Adrenal gland (tissue), 9 donors: ENCODE measurements at regions not wholly inside any gene's neighbourhood (a gene's known extent, or its start where the extent isn't known, plus 50 kb on each side); places are given as distances from the start of the nearest gene placed in this dataset.

Source experiments
- DNase-seq, 7 donors: peaks; one replicate each; pipeline ENCODE4 v3.0.0-alpha.2; 2019 to 2020
- H3K27ac ChIP-seq, 5 donors: fragments of 200-600 bp; sonication (generic) in 4 of 5; 1 replicate in 3 of 5; 2 replicates in 2 of 5; pipeline versions ENCODE4 v1.5.1 to v1.8.0; 2016 to 2020; ENCODE audit warnings: mild to moderate bottlenecking in 1 of 5
- H3K27me3 ChIP-seq: fragments of 200-600 bp; 2 replicates; pipeline ENCODE4 v1.8.0; 2021
- H3K36me3 ChIP-seq, 2 donors: fragments of 200-600 bp; replicated peaks in 1 of 2; 1 replicate in 1 of 2; 2 replicates in 1 of 2; pipeline versions ENCODE4 v1.5.1 to v1.8.0; 2018 to 2022
- H3K4me1 ChIP-seq, 2 donors: fragments of 200-600 bp; replicated peaks in 1 of 2; 1 replicate in 1 of 2; 2 replicates in 1 of 2; pipeline versions ENCODE4 v1.5.1 to v1.8.0; 2018 to 2021
- H3K4me3 ChIP-seq, 4 donors: fragments of 200-600 bp; sonication (generic) in 3 of 4; one replicate each; pipeline ENCODE4 v1.5.1; 2016 to 2018
- H3K9me3 ChIP-seq, 3 donors: fragments of 200-600 bp; sonication (generic) in 1 of 3; replicated peaks in 1 of 3; 1 replicate in 2 of 3; 2 replicates in 1 of 3; pipeline versions ENCODE4 v1.5.1 to v1.8.0; 2016 to 2021
- CTCF ChIP-seq, 6 experiments: fragments of 450-650 bp in 4 of 6; fragments of 200-600 bp in 2 of 6; sonication (generic) in 1 of 6; IDR thresholded peaks; 1 replicate in 5 of 6; 2 replicates in 1 of 6; pipeline versions ENCODE4 v1.5.1 to v1.8.0; 2016 to 2021; ENCODE audit warnings: antibody characterized with exemption in 6 of 6, mild to moderate bottlenecking in 2 of 6, moderate library complexity in 1 of 6
- POLR2A ChIP-seq, 2 donors: fragments of 450-650 bp; IDR thresholded peaks; one replicate each; pipeline ENCODE4 v1.6.1; 2017; ENCODE audit warnings: antibody characterized with exemption in 2 of 2, mild to moderate bottlenecking in 2 of 2, moderate library complexity in 1 of 2
- WGBS, 4 donors: extraction: QIAGEN DNeasy Blood & Tissue Kit in 2 of 4; methylation state at CpG; one replicate each; pipeline versions ENCODE4 v1.1.5 to v1.1.7; 2013 to 2017; 5-methylcytosine and 5-hydroxymethylcytosine counted together
- intact Hi-C, 2 donors: fragments of 100-400 bp; cut with DNase I; formaldehyde crosslinking; loops; one replicate each; pipeline versions ENCODE4 v1.14.1 to v1.15.0; 2022 to 2023
- donor health status: healthy with polysubstance abuse.
- donor health status: Bipolar disorder and iron deficiency.
- donor health status: DM: yes; HTN: yes; CAD: no.
- donor health status: DM: no; HTN: no; CAD: no.
- donor health status: DM: no; HTN: no; CAD: no.

GRCh38 chr15:69958496-69959084 lies 139.1 kb downstream of the TLE3 start:
- H3K36me3 ChIP-seq: no peaks in the 10 kb centered on the region

GRCh38 chr15:69962561-69962960 lies 135.2 kb downstream of the TLE3 start:
- 60 to 87% (median 77%) methylated on average over 1 of the region's 1 CpG for WGBS, 4 donors
- Histone ChIP-seq H3K36me3 (no peaks in the 10 kb centered on the region), H3K27me3 (no peaks in the 10 kb centered on the region), H3K4me1 (no peaks in the 10 kb centered on the region), H3K9me3 (no peaks in the 10 kb centered on the region), H3K27ac (no peak overlapping the region), H3K4me3 (no peak overlapping the region)
- intact Hi-C loops: no loop called here
- no peak for DNase-seq
- TF ChIP-seq POLR2A (IDR thresholded peaks at IDR 0.05): no peak
- no peak for TF ChIP-seq CTCF (IDR thresholded peaks at IDR 0.05)

More at GRCh38 chr15:69958496-69959084, 139.1 kb downstream of the TLE3 start:
- H3K27me3 ChIP-seq: no peaks in the 10 kb centered on the region
- 41 to 57% (median 54%) methylated on average over 3 of the region's 3 CpGs for WGBS, 4 donors
- H3K9me3 ChIP-seq: no peaks in the 10 kb centered on the region
- intact Hi-C loops: no loop called here
- no peak overlapping the region for H3K27ac ChIP-seq
- TF ChIP-seq POLR2A (IDR thresholded peaks at IDR 0.05) (no peak), CTCF (IDR thresholded peaks at IDR 0.05) (no peak)
- no peaks in the 10 kb centered on the region for H3K4me1 ChIP-seq
- no peak for DNase-seq
- no peak overlapping the region for H3K4me3 ChIP-seq

- intact Hi-C loops: no loop called here
- H3K4me3 ChIP-seq: no peak overlapping the region
- DNase-seq: no peak
- H3K27ac ChIP-seq: no peak overlapping the region
- TF ChIP-seq CTCF (IDR thresholded peaks at IDR 0.05) (no peak), POLR2A (IDR thresholded peaks at IDR 0.05) (no peak)
- no peaks in the 10 kb centered on the region for H3K9me3 ChIP-seq
- H3K27me3 ChIP-seq: no peaks in the 10 kb centered on the region
- H3K36me3 ChIP-seq: no peaks in the 10 kb centered on the region
- H3K4me1 ChIP-seq: no peaks in the 10 kb centered on the region
Measured at GRCh38 chr15:69963385-69963784, 134.3 kb downstream of the TLE3 start.

GRCh38 chr15:69971771-69972170 lies 125.9 kb downstream of the TLE3 start:
- Histone ChIP-seq H3K9me3 (no peaks in the 10 kb centered on the region), H3K4me3 (no peak overlapping the region), H3K4me1 (no peaks in the 10 kb centered on the region), H3K27ac (no peak overlapping the region), H3K36me3 (no peaks in the 10 kb centered on the region), H3K27me3 (no peaks in the 10 kb centered on the region)
- intact Hi-C loops: no loop called here
- no peak for TF ChIP-seq POLR2A (IDR thresholded peaks at IDR 0.05)
- no peak for TF ChIP-seq CTCF (IDR thresholded peaks at IDR 0.05)
- no peak for DNase-seq
- 55 to 79% (median 66%) methylated on average over 2 of the region's 2 CpGs for WGBS, 4 donors
